Renal cortical epithelial cell (primary cell): ENCODE measurements at regions not wholly inside any gene's neighbourhood (a gene's known extent, or its start where the extent isn't known, plus 50 kb on each side); places are given as distances from the start of the nearest gene placed in this dataset.
A peak's percentile ranks its signal among the peaks of the same experiment; 100 is the strongest.

Source experiments
- DNase-seq: peaks from one replicate; pipeline ENCODE4 v3.0.0-alpha.2; 2011; ENCODE audit warnings: low read depth

DNA sequence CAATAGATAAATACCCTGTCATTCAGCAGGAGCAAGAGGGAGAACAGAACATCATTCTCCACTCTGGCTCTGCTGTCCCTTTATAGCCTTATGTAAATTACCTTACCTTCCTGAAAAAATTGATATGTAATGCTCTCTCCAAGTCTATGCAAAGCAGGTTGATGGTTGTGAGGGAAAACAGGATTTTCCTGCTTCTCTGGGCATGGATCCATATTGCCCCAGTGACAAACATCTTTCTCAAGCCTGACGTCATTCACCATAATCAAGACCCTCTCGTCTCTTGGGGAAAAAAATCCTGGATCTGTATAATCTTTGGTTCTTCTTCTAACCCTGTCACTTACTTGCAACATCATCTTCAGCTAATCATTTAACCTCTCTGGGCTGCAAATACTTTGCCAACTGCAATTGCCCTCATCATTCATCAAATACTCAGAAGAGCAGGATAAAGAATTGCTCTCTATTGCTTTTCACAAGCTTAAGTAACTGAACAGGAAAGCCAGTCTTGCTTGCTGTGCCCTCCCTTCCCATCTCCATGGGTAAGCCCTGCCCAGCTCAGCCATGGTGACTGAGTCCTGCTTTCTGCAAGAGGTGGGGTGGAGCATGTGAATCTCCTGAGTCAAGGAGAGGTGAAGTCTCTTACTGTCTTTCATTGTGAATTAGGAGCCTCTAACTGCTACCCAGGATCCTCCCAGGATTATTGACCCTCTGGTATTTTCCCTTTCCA is 123.7 kb upstream of the KLF7 start:
- peak; percentile 30 for DNase-seq

GRCh38 chr2:207290833-207291624 is 125.3 kb upstream of the KLF7 start:
- DNase-seq, result peak; percentile 57

DNA sequence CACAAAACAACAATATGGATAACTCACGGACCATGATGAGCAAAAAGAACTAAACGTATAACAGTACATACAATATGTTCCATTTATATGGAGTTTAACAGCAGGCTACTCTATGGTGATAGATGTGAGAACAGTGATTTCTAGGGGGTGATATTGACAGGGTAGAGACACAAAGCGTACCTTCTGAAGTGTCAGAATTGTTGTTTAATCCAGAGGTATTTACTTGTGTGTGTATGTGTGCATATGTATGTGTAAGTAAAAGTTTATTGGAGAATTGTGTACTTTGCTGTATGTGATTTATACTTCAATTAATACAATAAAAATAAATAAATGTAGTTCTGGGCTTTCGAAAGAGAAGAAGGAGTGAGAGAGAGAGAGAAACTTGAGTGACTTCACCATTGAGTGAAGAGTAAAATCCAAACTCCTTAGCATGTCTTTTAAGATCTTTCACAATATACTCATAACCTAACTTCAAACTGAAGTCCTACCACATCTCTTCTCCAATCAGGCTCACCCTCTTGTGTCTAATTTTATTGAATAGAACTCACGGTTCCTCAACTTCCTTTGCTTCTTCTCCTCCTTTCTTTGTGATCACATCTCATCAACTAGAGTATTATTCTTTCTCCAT is 126.0 kb upstream of the KLF7 start:
- no peak for DNase-seq

GRCh38 chr2:207296265-207296948 is 130.7 kb upstream of the KLF7 start:
- DNase-seq, result no peak

GRCh38 chr2:207300817-207301216 is 135.1 kb upstream of the KLF7 start:
- no peak for DNase-seq

- no peak for DNase-seq
Observed at GRCh38 chr2:207304761-207305160, 139.0 kb upstream of the KLF7 start.

DNA sequence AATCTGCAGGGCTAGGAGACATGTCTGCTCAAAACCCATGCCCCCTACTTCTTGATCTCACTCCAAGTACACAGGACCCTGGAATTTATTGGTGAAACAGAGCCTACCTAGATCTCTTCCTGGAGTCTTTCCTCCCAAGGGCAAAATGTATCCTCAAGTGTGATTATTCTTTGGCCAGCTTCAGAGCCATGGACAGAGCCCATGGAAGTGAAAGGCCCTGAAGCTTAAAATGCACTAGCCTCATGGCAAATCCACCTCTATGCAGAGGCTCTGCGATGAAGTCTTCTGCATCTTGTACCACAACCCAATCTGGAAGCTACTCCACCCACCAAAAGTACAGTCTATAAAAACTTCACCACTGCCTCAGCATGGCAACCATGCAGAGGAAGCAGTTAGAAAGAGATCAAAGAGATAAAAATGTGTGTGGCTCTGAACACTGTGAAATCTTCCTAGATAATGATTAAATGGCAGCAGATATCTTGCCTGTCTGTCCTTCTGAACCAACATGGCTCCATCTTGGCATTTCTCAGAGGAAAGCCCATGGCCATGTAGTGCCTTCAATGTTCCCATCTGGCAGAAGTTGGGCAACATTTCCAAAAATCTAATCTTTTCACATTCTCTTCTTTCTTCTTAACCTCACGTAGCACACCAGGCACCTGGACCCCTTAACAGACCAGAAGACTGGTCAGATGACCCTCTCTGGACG is 142.9 kb upstream of the KLF7 start:
- DNase-seq, result no peak

DNA sequence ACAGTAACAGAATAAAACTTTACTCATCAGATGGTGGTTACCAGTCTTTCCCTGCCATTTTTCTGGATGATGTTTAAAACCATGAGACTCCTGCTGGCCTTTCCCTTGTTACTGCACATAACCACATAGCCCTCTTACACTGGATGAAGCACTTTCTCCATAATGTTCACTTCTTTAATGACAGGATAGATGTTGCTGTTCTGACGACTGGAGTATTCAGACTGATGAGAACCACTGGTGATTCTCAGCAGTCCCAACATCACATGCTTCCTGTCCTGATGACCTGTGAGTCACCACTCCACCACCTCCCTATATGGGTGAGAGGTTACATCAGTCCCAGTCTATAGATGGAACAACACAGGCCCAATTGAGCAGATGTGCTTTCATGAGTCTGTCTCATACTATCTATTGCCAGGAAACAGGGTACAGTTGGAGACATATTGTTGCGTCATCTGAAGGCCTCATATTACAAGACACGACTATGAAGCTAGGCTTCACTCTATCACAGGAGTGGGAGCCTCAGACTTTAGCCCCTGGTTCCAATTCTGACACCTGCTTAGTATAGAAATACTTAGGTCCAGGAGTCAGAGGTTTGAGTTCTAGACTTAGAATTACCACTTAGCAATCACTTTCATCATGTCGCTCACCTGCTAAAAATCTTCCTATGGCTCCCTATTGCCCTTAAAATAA is 145.7 kb upstream of the KLF7 start:
- DNase-seq, result peak; percentile 90

GRCh38 chr2:207312006-207312356 is 146.2 kb upstream of the KLF7 start:
- DNase-seq, result no peak

DNA sequence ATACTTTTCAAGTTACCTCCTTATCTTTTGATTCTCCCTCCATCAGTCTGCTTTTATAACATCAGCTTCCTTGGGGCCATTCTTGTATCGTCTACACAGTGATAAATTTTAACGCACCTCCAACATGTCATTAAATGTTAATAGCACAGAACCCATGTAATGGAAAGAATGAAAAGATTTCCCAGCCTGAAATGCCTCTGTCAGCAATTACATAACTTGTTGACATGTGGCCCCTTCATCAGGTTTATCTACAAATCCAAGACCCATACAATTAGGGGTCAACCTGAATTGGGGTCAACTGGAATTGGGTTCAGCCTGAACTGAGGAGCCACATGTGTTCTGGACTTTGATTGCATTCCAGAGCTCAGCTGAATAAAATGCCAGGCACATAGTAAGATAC is 148.2 kb upstream of the KLF7 start:
- no peak for DNase-seq

DNA sequence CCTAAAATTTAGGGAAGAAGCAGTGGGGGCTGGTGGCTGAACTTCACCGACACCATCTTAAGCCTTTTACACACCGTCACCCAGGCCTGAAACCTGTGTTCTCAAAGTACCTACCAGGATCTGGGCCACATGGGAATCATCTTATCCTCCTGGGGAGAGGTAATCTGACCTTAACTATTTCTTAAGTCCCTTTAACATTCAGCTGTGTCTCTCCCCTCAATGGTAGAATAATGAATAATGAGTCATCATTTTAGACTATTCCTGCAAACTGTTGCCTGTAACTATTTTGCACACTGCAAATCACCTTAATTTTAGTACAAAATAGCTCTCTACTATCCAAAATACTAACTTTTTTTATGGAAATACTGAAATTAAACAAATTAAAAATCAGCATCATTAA is 149.4 kb upstream of the KLF7 start:
- peak; percentile 64 for DNase-seq

GRCh38 chr2:207316484-207316883 is 150.7 kb upstream of the KLF7 start:
- no peak for DNase-seq

- DNase-seq, result no peak
Observed at GRCh38 chr2:207316906-207317305, 151.2 kb upstream of the KLF7 start.

GRCh38 chr2:207317378-207317984 is 151.7 kb upstream of the KLF7 start:
- peak; percentile 72 for DNase-seq

DNA sequence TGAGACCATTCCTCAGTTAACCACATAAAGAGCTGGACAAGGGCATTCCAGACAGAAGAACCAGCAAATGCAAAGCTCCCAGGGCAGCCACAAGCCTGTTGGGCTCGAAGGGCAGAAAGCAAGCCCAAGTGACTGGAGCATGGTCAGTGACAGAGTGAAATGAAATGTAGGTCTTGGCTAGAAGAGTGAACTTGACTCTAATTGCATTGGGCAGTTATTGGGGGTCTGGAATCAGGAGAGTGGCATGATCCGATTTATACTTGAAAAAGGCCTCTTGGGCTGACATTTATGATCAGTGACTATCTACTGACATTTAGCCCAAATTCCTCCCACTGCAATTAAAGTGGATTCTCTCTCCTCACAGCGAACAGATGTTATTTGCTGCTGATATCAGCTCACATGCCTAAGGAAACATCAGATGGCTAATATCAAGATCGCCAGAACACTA is 152.5 kb upstream of the KLF7 start:
- DNase-seq, result no peak

- no peak for DNase-seq
Observed at GRCh38 chr2:207319316-207319715, 153.6 kb upstream of the KLF7 start.

DNA sequence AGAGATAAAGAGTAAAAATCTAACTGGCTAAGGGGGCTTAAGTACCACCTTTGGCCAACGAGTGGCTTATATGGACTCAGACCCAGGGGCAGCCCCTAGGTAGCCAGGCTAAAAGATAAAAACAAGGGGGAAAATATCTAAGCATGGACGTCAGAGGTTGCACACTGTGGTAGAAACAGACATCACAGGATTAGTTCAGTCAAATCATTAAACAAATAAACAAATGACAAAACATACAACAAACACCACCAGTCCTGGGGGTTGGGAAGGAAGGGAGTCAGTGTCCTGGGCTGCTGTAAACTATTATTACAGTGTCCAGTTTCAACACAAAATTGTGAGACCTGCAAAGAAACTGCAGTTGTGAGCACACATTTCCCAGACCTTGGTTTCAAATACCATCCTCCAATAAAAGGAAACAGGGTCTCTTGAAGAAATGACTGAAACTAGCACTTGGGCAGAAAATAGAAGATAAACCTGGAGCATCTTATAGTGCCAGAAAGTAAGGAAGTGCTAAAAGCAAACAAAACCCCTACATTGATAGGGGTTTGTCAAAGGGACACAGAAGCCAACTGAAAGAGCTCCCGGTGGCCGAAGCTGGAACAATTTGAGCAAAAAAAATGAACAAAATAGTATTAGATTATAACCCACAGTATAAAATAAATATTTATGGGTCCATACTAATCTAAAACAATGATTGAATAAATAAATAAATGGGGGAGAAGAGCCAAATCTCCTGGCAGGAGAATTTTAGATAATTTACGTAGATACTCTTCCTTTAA is 154.8 kb upstream of the KLF7 start:
- no peak for DNase-seq

DNA sequence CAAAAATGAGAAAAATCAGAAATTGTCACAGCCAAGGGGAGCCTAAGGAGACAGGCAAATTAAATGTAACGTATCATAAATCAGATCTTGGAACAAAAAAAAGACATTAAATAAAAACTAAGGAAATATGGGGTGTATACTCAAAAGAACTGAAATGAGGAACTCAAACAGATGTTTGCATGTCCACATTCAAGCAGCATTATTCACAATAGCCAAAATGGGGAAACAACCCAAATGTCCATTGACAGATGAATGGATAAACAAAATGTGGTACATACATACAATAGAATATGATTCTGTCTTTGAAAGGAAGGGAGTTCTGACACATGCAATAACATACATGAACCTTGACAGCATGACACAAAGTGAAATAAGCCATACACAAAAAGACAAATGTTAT is 155.8 kb upstream of the KLF7 start:
- no peak for DNase-seq

- DNase-seq, result no peak
Observed at GRCh38 chr2:207324001-207324400, 158.3 kb upstream of the KLF7 start.

DNA sequence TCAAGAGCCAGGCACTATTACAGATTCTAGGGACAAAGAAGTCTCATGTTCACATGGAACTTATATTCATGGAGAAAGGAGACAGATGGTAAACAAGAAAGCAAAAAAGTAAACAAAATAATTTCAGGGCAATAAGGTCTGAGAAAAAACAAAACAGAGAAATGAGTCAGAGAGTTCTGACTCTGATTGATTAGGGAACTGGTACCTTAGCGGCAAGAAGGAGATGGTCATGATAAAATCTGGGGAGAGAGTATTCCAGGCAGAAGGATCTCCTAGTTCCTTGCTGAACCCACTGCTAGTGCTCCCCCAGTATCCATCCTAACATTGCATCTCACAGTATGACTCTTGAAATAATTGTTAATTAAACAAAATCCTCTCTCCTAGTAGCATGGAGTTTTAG is 161.8 kb upstream of the KLF7 start:
- no peak for DNase-seq
